Kidney (tissue), 13 donors: ENCODE measurements at regions not wholly inside any gene's neighbourhood (a gene's known extent, or its start where the extent isn't known, plus 50 kb on each side); places are given as distances from the start of the nearest gene placed in this dataset.
A peak's percentile ranks its signal among the peaks of the same experiment; 100 is the strongest.

Source experiments
- DNase-seq, 5 donors: peaks; one replicate each; pipeline ENCODE4 v3.0.0-alpha.2; 2013 to 2020
- FAIRE-seq: peaks from 2 replicates; lab custom pipeline; 2012; peaks lifted over from hg19 to GRCh38; lab: Jason Lieb, UNC
- H3K27ac ChIP-seq, 2 donors: one replicate each; pipeline ENCODE4 v1.7.0; 2013; ENCODE audit warnings: low read depth in 2 of 2, low read length in 2 of 2, inconsistent platforms in 1 of 2
- H3K27me3 ChIP-seq: one replicate; pipeline ENCODE4 v1.7.1; 2013; ENCODE audit warnings: low read length, inconsistent platforms; ENCODE audit not compliant: control insufficient read depth, insufficient read depth
- H3K36me3 ChIP-seq, 3 donors: one replicate each; pipeline versions ENCODE4 v1.7.0 to v1.7.1; 2013; ENCODE audit warnings: low read length in 3 of 3, control low read depth in 1 of 3, inconsistent platforms in 1 of 3; ENCODE audit not compliant: insufficient read depth in 3 of 3, control insufficient read depth in 2 of 3
- H3K4me1 ChIP-seq, 3 donors: one replicate each; pipeline versions ENCODE4 v1.7.0 to v1.7.1; 2013; ENCODE audit warnings: low read length in 3 of 3, inconsistent platforms in 1 of 3, low read depth in 1 of 3; ENCODE audit not compliant: control insufficient read depth in 2 of 3, insufficient read depth in 2 of 3
- H3K4me3 ChIP-seq, 3 donors: one replicate each; pipeline versions ENCODE4 v1.7.0 to v1.8.1; 2013; ENCODE audit warnings: low read length in 3 of 3, control low read depth in 1 of 3, inconsistent platforms in 1 of 3
- H3K9ac ChIP-seq, 3 donors: one replicate each; pipeline versions ENCODE4 v1.7.0 to v1.7.1; 2013; ENCODE audit warnings: low read length in 3 of 3, control low read depth in 1 of 3, inconsistent platforms in 1 of 3
- H3K9me3 ChIP-seq, 3 donors: one replicate each; pipeline versions ENCODE4 v1.7.0 to v1.7.1; 2013; ENCODE audit warnings: low read length in 3 of 3, control low read depth in 1 of 3, inconsistent platforms in 1 of 3; ENCODE audit not compliant: control insufficient read depth in 2 of 3, insufficient read depth in 1 of 3
- CTCF ChIP-seq: IDR thresholded peaks from 3 replicates; pipeline ENCODE4 v1.5.1; 2012; ENCODE audit warnings: mild to moderate bottlenecking, moderate library complexity, borderline replicate concordance; ENCODE audit not compliant: insufficient read depth; ENCODE audit errors: extremely low read depth
- intact Hi-C: fragments of 100-400 bp; cut with DNase I; formaldehyde crosslinking; loops from one replicate; pipeline ENCODE4 v1.11.1; 2022
- donor health status: control.
- donor health status: control.
- donor health status: control.
- donor health status: control.
- donor health status: control.
- donor health status: DM: yes; HTN: yes; CAD: no.
- donor health status: Normal renal cell carcinoma (clear cell type).

GRCh38 chr12:41942354-41942753 lies 202.3 kb downstream of the GXYLT1 start:
- peak in 2 of 5 donors; percentile 35 to 53 for DNase-seq
- Histone ChIP-seq H3K4me3 (no peak overlapping the region), H3K9ac (no peak overlapping the region), H3K4me1 (no peaks in the 10 kb centered on the region), H3K36me3 (no peaks in the 10 kb centered on the region), H3K27ac (no peak overlapping the region), H3K9me3 (peaks cover 0 to 14% (median 3%) of the 10 kb centered on the region in 3 donors), H3K27me3 (no peaks in the 10 kb centered on the region)
- TF ChIP-seq CTCF: no peak
- no peak for FAIRE-seq
- intact Hi-C loops: no loop called here

- Histone ChIP-seq H3K4me1 (no peaks in the 10 kb centered on the region), H3K9ac (no peak overlapping the region), H3K36me3 (no peaks in the 10 kb centered on the region), H3K27ac (no peak overlapping the region), H3K9me3 (peaks cover 0 to 6% (median 0%) of the 10 kb centered on the region in 3 donors), H3K4me3 (no peak overlapping the region), H3K27me3 (no peaks in the 10 kb centered on the region)
- intact Hi-C loops: no loop called here
- FAIRE-seq: no peak
- DNase-seq: no peak
- TF ChIP-seq CTCF: no peak
These were observed 203.6 kb downstream of the GXYLT1 start for GRCh38 chr12:41941079-41941478.

GRCh38 chr12:41940571-41940970 lies 204.1 kb downstream of the GXYLT1 start:
- TF ChIP-seq CTCF: no peak
- Histone ChIP-seq H3K27ac (no peak overlapping the region), H3K27me3 (no peaks in the 10 kb centered on the region), H3K4me3 (no peak overlapping the region), H3K36me3 (no peaks in the 10 kb centered on the region), H3K4me1 (no peaks in the 10 kb centered on the region), H3K9me3 (peaks cover 0 to 3% (median 0%) of the 10 kb centered on the region in 3 donors), H3K9ac (no peak overlapping the region)
- no peak for DNase-seq
- intact Hi-C loops: no loop called here
- FAIRE-seq: no peak

GRCh38 chr12:41936333-41936732 lies 208.3 kb downstream of the GXYLT1 start:
- Histone ChIP-seq H3K27me3 (no peaks in the 10 kb centered on the region), H3K4me1 (peaks cover 0 to 2% (median 0%) of the 10 kb centered on the region in 3 donors), H3K27ac (no peak overlapping the region), H3K9me3 (no peaks in the 10 kb centered on the region), H3K4me3 (no peak overlapping the region), H3K36me3 (no peaks in the 10 kb centered on the region), H3K9ac (no peak overlapping the region)
- intact Hi-C loops: no loop called here
- DNase-seq (no peak), FAIRE-seq (no peak)
- no peak for TF ChIP-seq CTCF
